HG03097 (cell line): ENCODE measurements at regions not wholly inside any gene's neighbourhood (a gene's known extent, or its start where the extent isn't known, plus 50 kb on each side); places are given as distances from the start of the nearest gene placed in this dataset.

Experiments used
- ATAC-seq: cut with Tn5 transposase; IDR thresholded peaks from one replicate; pipeline ENCODE4 v1.9.1; 2021; ENCODE audit not compliant: unreplicated experiment, low FRiP score

GRCh38 chr16:64475627-64476351, 646.1 kb downstream of the CDH11 start:
- no peak for ATAC-seq

- ATAC-seq, result no peak
These were observed 650.9 kb downstream of the CDH11 start for GRCh38 chr16:64470916-64471315.

- no peak for ATAC-seq
These were observed 651.8 kb downstream of the CDH11 start for GRCh38 chr16:64469906-64470702.

GRCh38 chr16:64469351-64469750, 652.5 kb downstream of the CDH11 start:
- ATAC-seq, result no peak

GRCh38 chr16:64468515-64469090, 653.3 kb downstream of the CDH11 start:
- ATAC-seq, result no peak

- no peak for ATAC-seq
These were observed 662.0 kb downstream of the CDH11 start for GRCh38 chr16:64459821-64460220.

- ATAC-seq, result no peak
These were observed 662.5 kb downstream of the CDH11 start for GRCh38 chr16:64459402-64459801.

- no peak for ATAC-seq
These were observed 666.6 kb downstream of the CDH11 start for GRCh38 chr16:64455275-64455674.

- ATAC-seq, result no peak
These were observed 668.2 kb downstream of the CDH11 start for GRCh38 chr16:64453646-64454045.

GRCh38 chr16:64452446-64452845, 669.4 kb downstream of the CDH11 start:
- ATAC-seq, result no peak

GRCh38 chr16:64450177-64450576, 671.7 kb downstream of the CDH11 start:
- ATAC-seq, result no peak

GRCh38 chr16:64449506-64449905, 672.4 kb downstream of the CDH11 start:
- ATAC-seq, result no peak

GRCh38 chr16:64445649-64446048, 676.2 kb downstream of the CDH11 start:
- ATAC-seq, result no peak

GRCh38 chr16:64445245-64445644, 676.6 kb downstream of the CDH11 start:
- ATAC-seq, result no peak

GRCh38 chr16:64440421-64440831, 681.4 kb downstream of the CDH11 start:
- ATAC-seq, result no peak

- no peak for ATAC-seq
These were observed 681.9 kb downstream of the CDH11 start for GRCh38 chr16:64440005-64440404.

GRCh38 chr16:64437706-64438324, 684.0 kb downstream of the CDH11 start:
- no peak for ATAC-seq

- no peak for ATAC-seq
These were observed 687.3 kb downstream of the CDH11 start for GRCh38 chr16:64434526-64435069.

- ATAC-seq, result no peak
These were observed 693.3 kb downstream of the CDH11 start for GRCh38 chr16:64428463-64429113.

GRCh38 chr16:64426131-64426666, 695.7 kb downstream of the CDH11 start:
- no peak for ATAC-seq
